ENCODE measurements at regions not wholly inside any gene's neighbourhood (a gene's known extent, or its start where the extent isn't known, plus 50 kb on each side); places are given as distances from the start of the nearest gene placed in this dataset.

- H3K9me3 ChIP-seq, result no peaks in the 10 kb centered on the region
- POLR2A ChIA-PET, result no interaction called here
These were observed 157.7 kb upstream of the NECTIN1 start for GRCh38 chr11:119886667-119887230.

GRCh38 chr11:119885861-119886567, 157.0 kb upstream of the NECTIN1 start:
- ChIA-PET CTCF (interaction anchor here (0.9 kb wide), 1 partner anchor 22 kb away, joined by 4 read pairs; no protein-coding TSS in a partner anchor), POLR2A (no interaction called here)
- intact Hi-C loops (cut with micrococcal nuclease; ENCODE audit: unreplicated experiment), result no loop called here
- no peak overlapping the region for H3K4me3 Mint-ChIP-seq (ENCODE audit: unreplicated experiment)
- no peak overlapping the region for H3K27ac Mint-ChIP-seq (ENCODE audit: unreplicated experiment)
- Histone ChIP-seq H3K27me3 (replicated peaks; ENCODE audit: control insufficient read depth, insufficient read depth, low read length) (no peaks in the 10 kb centered on the region), H3K36me3 (ENCODE audit: control insufficient read depth, insufficient read depth, low read length) (no peaks in the 10 kb centered on the region), H3K4me1 (no peaks in the 10 kb centered on the region), H3K4me3 (ENCODE audit: low read depth, low read length) (no peak overlapping the region), H3K9me3 (no peaks in the 10 kb centered on the region)
- no peaks in the 10 kb centered on the region for H3K4me1 Mint-ChIP-seq (ENCODE audit: low read depth, unreplicated experiment)
- BruUV-seq (replicated peaks), result no TSS peak
- TF ChIP-seq CTCF (IDR thresholded peaks at IDR 0.05; ENCODE audit: insufficient read depth in 1 of 2, low read depth in 1 of 2, low read length in 1 of 2, severe bottlenecking in 1 of 2, unreplicated experiment in 1 of 2), result no peak
- no peaks in the 10 kb centered on the region for H3K27me3 Mint-ChIP-seq (ENCODE audit: insufficient read depth, unreplicated experiment)
- H3K9me3 Mint-ChIP-seq (ENCODE audit: unreplicated experiment), result no peaks in the 10 kb centered on the region
- H3K36me3 Mint-ChIP-seq (ENCODE audit: insufficient read depth, unreplicated experiment), result no peaks in the 10 kb centered on the region
- no peak for DNase-seq

More at GRCh38 chr11:119886667-119887230, 157.7 kb upstream of the NECTIN1 start:
- Mint-ChIP-seq H3K36me3 (ENCODE audit: insufficient read depth, unreplicated experiment) (no peaks in the 10 kb centered on the region), H3K9me3 (ENCODE audit: unreplicated experiment) (no peaks in the 10 kb centered on the region), H3K4me3 (ENCODE audit: unreplicated experiment) (no peak overlapping the region), H3K27ac (ENCODE audit: unreplicated experiment) (no peak overlapping the region), H3K27me3 (ENCODE audit: insufficient read depth, unreplicated experiment) (no peaks in the 10 kb centered on the region), H3K4me1 (ENCODE audit: low read depth, unreplicated experiment) (no peaks in the 10 kb centered on the region)
- no peak overlapping the region for H3K4me3 ChIP-seq (ENCODE audit: low read depth, low read length)
- CTCF ChIA-PET, result no interaction called here
- no peak for DNase-seq
- no peaks in the 10 kb centered on the region for H3K4me1 ChIP-seq
- intact Hi-C loops (cut with micrococcal nuclease; ENCODE audit: unreplicated experiment), result no loop called here
- TF ChIP-seq CTCF (IDR thresholded peaks at IDR 0.05; ENCODE audit: insufficient read depth in 1 of 2, low read depth in 1 of 2, low read length in 1 of 2, severe bottlenecking in 1 of 2, unreplicated experiment in 1 of 2), result no peak
- H3K27me3 ChIP-seq (replicated peaks; ENCODE audit: control insufficient read depth, insufficient read depth, low read length), result no peaks in the 10 kb centered on the region
- no peaks in the 10 kb centered on the region for H3K36me3 ChIP-seq (ENCODE audit: control insufficient read depth, insufficient read depth, low read length)
- BruUV-seq (replicated peaks), result no TSS peak

DNA sequence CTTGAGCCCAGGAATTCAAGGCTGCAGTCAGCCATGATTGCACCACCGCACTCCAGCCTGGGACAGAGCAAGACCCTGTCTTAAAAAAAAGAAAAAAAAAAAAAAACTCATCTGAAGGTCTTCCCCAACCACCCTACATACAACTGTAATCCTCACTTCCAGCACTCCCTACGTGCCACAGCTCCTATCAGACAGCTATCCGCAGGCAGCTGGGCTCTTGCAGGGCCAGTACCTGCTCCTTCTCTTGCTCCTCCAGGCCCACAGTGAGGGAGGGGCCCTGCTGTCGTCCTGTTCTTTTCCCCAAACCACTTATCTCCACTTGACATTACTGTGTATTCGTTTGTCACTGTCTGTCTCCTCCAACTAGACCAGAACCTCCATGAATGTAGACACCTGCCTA, 156.1 kb upstream of the NECTIN1 start:
- no peaks in the 10 kb centered on the region for H3K36me3 ChIP-seq (ENCODE audit: control insufficient read depth, insufficient read depth, low read length)
- H3K9me3 ChIP-seq, result no peaks in the 10 kb centered on the region
- Mint-ChIP-seq H3K27me3 (ENCODE audit: insufficient read depth, unreplicated experiment) (no peaks in the 10 kb centered on the region), H3K4me3 (ENCODE audit: unreplicated experiment) (no peak overlapping the region), H3K27ac (ENCODE audit: unreplicated experiment) (no peak overlapping the region), H3K36me3 (ENCODE audit: insufficient read depth, unreplicated experiment) (no peaks in the 10 kb centered on the region), H3K4me1 (ENCODE audit: low read depth, unreplicated experiment) (peaks cover 6% of the 10 kb centered on the region), H3K9me3 (ENCODE audit: unreplicated experiment) (no peaks in the 10 kb centered on the region)
- CTCF ChIA-PET, result interaction anchor here (0.9 kb wide), 2 partner anchors 21 to 22 kb away, joined by 3 to 4 read pairs; no protein-coding TSS in a partner anchor
- no peak for TF ChIP-seq CTCF (IDR thresholded peaks at IDR 0.05; ENCODE audit: insufficient read depth in 1 of 2, low read depth in 1 of 2, low read length in 1 of 2, severe bottlenecking in 1 of 2, unreplicated experiment in 1 of 2)
- POLR2A ChIA-PET, result no interaction called here
- DNase-seq, result no peak
- H3K27me3 ChIP-seq (replicated peaks; ENCODE audit: control insufficient read depth, insufficient read depth, low read length), result no peaks in the 10 kb centered on the region
- no TSS peak for BruUV-seq (replicated peaks)
- H3K4me3 ChIP-seq (ENCODE audit: low read depth, low read length), result no peak overlapping the region
- intact Hi-C loops (cut with micrococcal nuclease; ENCODE audit: unreplicated experiment), result no loop called here
- peaks cover 8% of the 10 kb centered on the region; the same call in 1 of the 2 replicates for H3K4me1 ChIP-seq

Data from Caco-2 (cell line).